ENCODE measurements at regions not wholly inside any gene's neighbourhood (a gene's known extent, or its start where the extent isn't known, plus 50 kb on each side); places are given as distances from the start of the nearest gene placed in this dataset.

DNA sequence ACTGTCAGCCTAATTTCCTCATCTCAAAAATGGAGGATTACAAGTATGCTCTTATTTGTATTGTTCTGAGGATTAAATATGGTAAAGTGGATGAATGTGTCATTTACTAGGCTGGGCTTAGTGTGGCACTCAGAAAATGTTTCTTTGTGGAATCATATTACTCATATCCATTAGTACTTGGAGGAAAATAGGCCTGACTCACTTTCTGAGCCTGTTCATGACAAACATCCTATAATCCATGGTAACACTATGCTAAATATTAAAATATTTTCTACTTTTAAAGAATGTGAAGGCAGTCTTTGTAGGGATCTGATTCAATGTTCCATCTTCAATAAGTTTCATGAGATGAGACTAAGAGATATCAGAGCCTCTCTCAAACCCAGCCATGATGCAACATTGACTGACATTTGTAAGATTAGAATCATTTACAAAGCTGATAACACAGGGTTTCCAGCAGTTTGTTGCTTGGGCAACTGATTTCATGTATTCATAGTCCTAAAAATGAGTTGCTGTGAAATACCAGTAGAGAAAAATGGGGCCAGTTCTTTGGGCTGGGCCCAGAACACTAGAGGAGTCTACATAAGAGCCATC is 1048.5 kb downstream of the NTRK3 start:
- CTCF ChIA-PET: no interaction called here
- no peak for ATAC-seq
- POLR2A ChIA-PET: no interaction called here

DNA sequence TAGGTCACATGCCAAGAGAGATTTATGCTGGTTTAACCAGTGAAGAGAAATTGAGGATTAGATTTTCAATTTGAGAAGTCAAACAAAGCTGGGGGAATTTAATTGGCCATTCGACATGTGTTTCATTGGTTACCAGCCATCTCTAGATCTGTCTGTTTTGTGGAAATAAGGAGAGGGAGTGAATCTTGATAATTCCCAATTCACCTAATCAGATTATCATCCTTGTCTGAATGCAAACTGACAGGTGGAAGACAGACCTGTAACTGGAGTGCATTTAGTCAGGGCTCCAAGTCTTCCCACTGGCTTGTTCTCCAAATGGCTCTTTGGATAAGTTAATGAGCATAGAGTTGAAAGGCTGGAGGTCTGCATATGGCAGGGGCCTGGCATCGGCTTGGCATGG is 1049.3 kb downstream of the NTRK3 start:
- TF ChIP-seq RCOR1 (IDR thresholded peaks at IDR 0.05; ENCODE audit: low read depth, low read length) (no peak), FOSL2 (IDR thresholded peaks at IDR 0.05) (no peak), FOSL2 (CRISPR knock-in tag; IDR thresholded peaks at IDR 0.05) (no peak), BHLHE40 (IDR thresholded peaks at IDR 0.05; ENCODE audit: low read depth, low read length) (no peak), MYC (IDR thresholded peaks at IDR 0.05; ENCODE audit: borderline replicate concordance, low read length) (no peak), HEYL (CRISPR knock-in tag; IDR thresholded peaks at IDR 0.05) (no peak), TFCP2L1 (CRISPR knock-in tag; IDR thresholded peaks at IDR 0.05) (no peak), RAD21 (conservative IDR thresholded peaks at IDR 0.05 in 1 of 2, IDR thresholded peaks at IDR 0.05 in 1 of 2) (no peak)
- TF ChIP-seq, protein P1, sequence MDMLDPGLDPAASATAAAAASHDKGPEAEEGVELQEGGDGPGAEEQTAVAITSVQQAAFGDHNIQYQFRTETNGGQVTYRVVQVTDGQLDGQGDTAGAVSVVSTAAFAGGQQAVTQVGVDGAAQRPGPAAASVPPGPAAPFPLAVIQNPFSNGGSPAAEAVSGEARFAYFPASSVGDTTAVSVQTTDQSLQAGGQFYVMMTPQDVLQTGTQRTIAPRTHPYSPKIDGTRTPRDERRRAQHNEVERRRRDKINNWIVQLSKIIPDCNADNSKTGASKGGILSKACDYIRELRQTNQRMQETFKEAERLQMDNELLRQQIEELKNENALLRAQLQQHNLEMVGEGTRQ (IDR thresholded peaks at IDR 0.05): no peak
- ChIA-PET CTCF (no interaction called here), POLR2A (no interaction called here)
- Histone ChIP-seq H3K27ac (no peak overlapping the region), H3K4me1 (no peaks in the 10 kb centered on the region), H3K9me3 (0 out of 3 replicates have a peak, but pooled peaks cover 2% of the 10 kb centered on the region), H3K4me3 (no peak overlapping the region), H3K4me2 (no peak overlapping the region)
- 1% methylated on average over 2 of the region's 2 CpGs for WGBS (ENCODE audit: missing lambda C conversion rate)
- DNase-seq (ENCODE audit: low read depth in 1 of 2, low spot score in 1 of 2) (no peak), FAIRE-seq (no peak), ATAC-seq (no peak)

More for the DNA sequence above, 1048.5 kb downstream of the NTRK3 start:
- H3K4me2 ChIP-seq: no peak overlapping the region
- no peak for TF ChIP-seq HOXA7 (CRISPR knock-in tag; IDR thresholded peaks at IDR 0.05)
- TF ChIP-seq, protein P2, sequence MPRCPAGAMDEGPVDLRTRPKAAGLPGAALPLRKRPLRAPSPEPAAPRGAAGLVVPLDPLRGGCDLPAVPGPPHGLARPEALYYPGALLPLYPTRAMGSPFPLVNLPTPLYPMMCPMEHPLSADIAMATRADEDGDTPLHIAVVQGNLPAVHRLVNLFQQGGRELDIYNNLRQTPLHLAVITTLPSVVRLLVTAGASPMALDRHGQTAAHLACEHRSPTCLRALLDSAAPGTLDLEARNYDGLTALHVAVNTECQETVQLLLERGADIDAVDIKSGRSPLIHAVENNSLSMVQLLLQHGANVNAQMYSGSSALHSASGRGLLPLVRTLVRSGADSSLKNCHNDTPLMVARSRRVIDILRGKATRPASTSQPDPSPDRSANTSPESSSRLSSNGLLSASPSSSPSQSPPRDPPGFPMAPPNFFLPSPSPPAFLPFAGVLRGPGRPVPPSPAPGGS (IDR thresholded peaks at IDR 0.05): no peak
- no peak for TF ChIP-seq ZSCAN20 (CRISPR knock-in tag; IDR thresholded peaks at IDR 0.05)
- TF ChIP-seq, protein P3, sequence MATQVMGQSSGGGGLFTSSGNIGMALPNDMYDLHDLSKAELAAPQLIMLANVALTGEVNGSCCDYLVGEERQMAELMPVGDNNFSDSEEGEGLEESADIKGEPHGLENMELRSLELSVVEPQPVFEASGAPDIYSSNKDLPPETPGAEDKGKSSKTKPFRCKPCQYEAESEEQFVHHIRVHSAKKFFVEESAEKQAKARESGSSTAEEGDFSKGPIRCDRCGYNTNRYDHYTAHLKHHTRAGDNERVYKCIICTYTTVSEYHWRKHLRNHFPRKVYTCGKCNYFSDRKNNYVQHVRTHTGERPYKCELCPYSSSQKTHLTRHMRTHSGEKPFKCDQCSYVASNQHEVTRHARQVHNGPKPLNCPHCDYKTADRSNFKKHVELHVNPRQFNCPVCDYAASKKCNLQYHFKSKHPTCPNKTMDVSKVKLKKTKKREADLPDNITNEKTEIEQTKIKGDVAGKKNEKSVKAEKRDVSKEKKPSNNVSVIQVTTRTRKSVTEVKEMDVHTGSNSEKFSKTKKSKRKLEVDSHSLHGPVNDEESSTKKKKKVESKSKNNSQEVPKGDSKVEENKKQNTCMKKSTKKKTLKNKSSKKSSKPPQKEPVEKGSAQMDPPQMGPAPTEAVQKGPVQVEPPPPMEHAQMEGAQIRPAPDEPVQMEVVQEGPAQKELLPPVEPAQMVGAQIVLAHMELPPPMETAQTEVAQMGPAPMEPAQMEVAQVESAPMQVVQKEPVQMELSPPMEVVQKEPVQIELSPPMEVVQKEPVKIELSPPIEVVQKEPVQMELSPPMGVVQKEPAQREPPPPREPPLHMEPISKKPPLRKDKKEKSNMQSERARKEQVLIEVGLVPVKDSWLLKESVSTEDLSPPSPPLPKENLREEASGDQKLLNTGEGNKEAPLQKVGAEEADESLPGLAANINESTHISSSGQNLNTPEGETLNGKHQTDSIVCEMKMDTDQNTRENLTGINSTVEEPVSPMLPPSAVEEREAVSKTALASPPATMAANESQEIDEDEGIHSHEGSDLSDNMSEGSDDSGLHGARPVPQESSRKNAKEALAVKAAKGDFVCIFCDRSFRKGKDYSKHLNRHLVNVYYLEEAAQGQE (IDR thresholded peaks at IDR 0.05): no peak
- H3K4me1 ChIP-seq: no peaks in the 10 kb centered on the region
- FAIRE-seq (no peak), DNase-seq (ENCODE audit: low read depth in 1 of 2, low spot score in 1 of 2) (no peak)
- H3K4me3 ChIP-seq: no peak overlapping the region
- 0 out of 3 replicates have a peak, but pooled peaks cover 2% of the 10 kb centered on the region for H3K9me3 ChIP-seq
- no peak overlapping the region for H3K27ac ChIP-seq

DNA sequence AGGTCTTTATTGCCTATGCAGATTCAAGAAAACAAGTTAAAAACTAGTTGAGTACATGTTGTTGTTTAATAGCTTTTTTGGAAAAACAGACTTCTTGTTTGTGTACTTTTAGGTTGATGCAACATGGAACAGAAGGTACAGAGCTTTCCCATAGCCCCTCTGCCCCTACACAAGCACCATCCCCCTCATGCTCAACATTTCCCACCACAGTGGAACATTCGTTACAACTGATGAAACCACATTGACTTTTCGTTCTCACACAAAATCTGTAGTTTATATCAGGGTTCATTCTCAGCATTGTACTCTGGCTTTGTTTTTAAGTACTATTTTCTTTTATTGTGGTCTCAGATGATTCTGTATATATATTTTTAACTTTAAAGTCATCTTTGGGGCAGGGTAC is 1054.6 kb downstream of the NTRK3 start:
- ChIA-PET POLR2A (no interaction called here), CTCF (no interaction called here)
- Histone ChIP-seq H3K4me1 (no peaks in the 10 kb centered on the region), H3K4me2 (no peak overlapping the region), H3K9me3 (no peaks in the 10 kb centered on the region), H3K27ac (no peak overlapping the region), H3K4me3 (no peak overlapping the region)
- ATAC-seq: no peak
- no peak for DNase-seq (ENCODE audit: low read depth in 1 of 2, low spot score in 1 of 2)
- TF ChIP-seq NR3C1 (IDR thresholded peaks at IDR 0.05) (no peak), SMC3 (IDR thresholded peaks at IDR 0.05) (no peak)
- 0% methylated on average over 2 of the region's 2 CpGs for WGBS (ENCODE audit: missing lambda C conversion rate)
- no peak for FAIRE-seq

DNA sequence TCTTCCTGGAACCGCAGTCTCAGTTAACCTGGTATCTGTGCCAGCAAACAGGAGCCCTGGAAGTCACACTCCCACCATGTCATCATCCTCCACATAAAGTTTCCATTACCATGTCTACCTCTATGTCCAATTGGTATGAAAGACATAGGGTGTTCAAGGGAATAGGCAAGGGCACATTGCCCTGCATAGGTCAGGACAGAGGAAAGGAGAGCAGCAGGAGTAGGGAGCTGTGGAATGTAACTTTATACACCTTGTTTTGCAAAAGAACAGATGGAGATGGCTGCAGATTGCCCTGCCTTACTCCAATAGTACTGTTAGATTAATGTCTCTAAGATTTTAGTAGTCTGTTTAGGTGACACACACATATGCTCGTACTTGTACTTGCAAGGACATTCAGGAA is 1056.4 kb downstream of the NTRK3 start:
- WGBS (ENCODE audit: missing lambda C conversion rate): 5% methylated on average over 2 of the region's 2 CpGs
- ATAC-seq: no peak
- TF ChIP-seq, protein P4, sequence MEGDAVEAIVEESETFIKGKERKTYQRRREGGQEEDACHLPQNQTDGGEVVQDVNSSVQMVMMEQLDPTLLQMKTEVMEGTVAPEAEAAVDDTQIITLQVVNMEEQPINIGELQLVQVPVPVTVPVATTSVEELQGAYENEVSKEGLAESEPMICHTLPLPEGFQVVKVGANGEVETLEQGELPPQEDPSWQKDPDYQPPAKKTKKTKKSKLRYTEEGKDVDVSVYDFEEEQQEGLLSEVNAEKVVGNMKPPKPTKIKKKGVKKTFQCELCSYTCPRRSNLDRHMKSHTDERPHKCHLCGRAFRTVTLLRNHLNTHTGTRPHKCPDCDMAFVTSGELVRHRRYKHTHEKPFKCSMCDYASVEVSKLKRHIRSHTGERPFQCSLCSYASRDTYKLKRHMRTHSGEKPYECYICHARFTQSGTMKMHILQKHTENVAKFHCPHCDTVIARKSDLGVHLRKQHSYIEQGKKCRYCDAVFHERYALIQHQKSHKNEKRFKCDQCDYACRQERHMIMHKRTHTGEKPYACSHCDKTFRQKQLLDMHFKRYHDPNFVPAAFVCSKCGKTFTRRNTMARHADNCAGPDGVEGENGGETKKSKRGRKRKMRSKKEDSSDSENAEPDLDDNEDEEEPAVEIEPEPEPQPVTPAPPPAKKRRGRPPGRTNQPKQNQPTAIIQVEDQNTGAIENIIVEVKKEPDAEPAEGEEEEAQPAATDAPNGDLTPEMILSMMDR (IDR thresholded peaks at IDR 0.05): no peak
- TF ChIP-seq HEYL (CRISPR knock-in tag; IDR thresholded peaks at IDR 0.05) (no peak), EP300 (IDR thresholded peaks at IDR 0.05) (no peak), HOXB13 (CRISPR knock-in tag; IDR thresholded peaks at IDR 0.05; ENCODE audit: low read depth) (no peak), MAFK (IDR thresholded peaks at IDR 0.05; ENCODE audit: partially characterized antibody) (no peak), EHF (CRISPR knock-in tag; IDR thresholded peaks at IDR 0.05) (no peak), PHF8 (IDR thresholded peaks at IDR 0.05; ENCODE audit: borderline replicate concordance, low read depth) (no peak), RARB (CRISPR knock-in tag; IDR thresholded peaks at IDR 0.05) (no peak), FOXS1 (CRISPR knock-in tag; IDR thresholded peaks at IDR 0.05) (no peak)
- TF ChIP-seq, protein P5, sequence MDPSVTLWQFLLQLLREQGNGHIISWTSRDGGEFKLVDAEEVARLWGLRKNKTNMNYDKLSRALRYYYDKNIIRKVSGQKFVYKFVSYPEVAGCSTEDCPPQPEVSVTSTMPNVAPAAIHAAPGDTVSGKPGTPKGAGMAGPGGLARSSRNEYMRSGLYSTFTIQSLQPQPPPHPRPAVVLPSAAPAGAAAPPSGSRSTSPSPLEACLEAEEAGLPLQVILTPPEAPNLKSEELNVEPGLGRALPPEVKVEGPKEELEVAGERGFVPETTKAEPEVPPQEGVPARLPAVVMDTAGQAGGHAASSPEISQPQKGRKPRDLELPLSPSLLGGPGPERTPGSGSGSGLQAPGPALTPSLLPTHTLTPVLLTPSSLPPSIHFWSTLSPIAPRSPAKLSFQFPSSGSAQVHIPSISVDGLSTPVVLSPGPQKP (IDR thresholded peaks at IDR 0.05; ENCODE audit: low read depth, low read length): no peak

More for the DNA sequence above, 1056.4 kb downstream of the NTRK3 start:
- Histone ChIP-seq H3K27ac (no peak overlapping the region), H3K4me1 (no peaks in the 10 kb centered on the region), H3K4me2 (no peak overlapping the region), H3K4me3 (no peak overlapping the region), H3K9me3 (no peaks in the 10 kb centered on the region)
- FAIRE-seq (no peak), DNase-seq (ENCODE audit: low read depth in 1 of 2, low spot score in 1 of 2) (no peak)
- POLR2A ChIA-PET: no interaction called here
- CTCF ChIA-PET: no interaction called here
